GM23338 (cell line): ENCODE measurements at regions not wholly inside any gene's neighbourhood (a gene's known extent, or its start where the extent isn't known, plus 50 kb on each side); places are given as distances from the start of the nearest gene placed in this dataset.
A peak's percentile ranks its signal among the peaks of the same experiment; 100 is the strongest.

ENCODE experiments used
- ATAC-seq: fragments of 200-7000 bp; cut with Tn5 transposase; 3 replicates; pipeline ENCODE4 v1.9.1; 2020
- DNase-seq: peaks from one replicate; pipeline ENCODE4 v3.0.0-alpha.2; 2015; ENCODE audit warnings: low spot score
- H2AFZ ChIP-seq: fragments of 200-600 bp; sonication (generic); 2 replicates; pipeline ENCODE4 v1.8.0; 2016; ENCODE audit warnings: antibody characterized with exemption, mild to moderate bottlenecking, moderate library complexity
- H3F3A ChIP-seq: fragments of 200-600 bp; sonication (generic); replicated peaks from 2 replicates; pipeline ENCODE4 v1.8.0; 2017; ENCODE audit warnings: antibody characterized with exemption, mixed run types, low read depth
- H3K27ac ChIP-seq: fragments of 200-600 bp; sonication (generic); 2 replicates; pipeline ENCODE4 v1.6.1; 2016; ENCODE audit warnings: low read depth
- H3K27me3 ChIP-seq: fragments of 200-600 bp; sonication (generic); 2 replicates; pipeline ENCODE4 v1.8.0; 2016; ENCODE audit warnings: mild to moderate bottlenecking, mixed run types, moderate library complexity; ENCODE audit not compliant: insufficient read depth
- H3K36me3 ChIP-seq: fragments of 200-600 bp; sonication (generic); 2 replicates; pipeline ENCODE4 v1.8.0; 2016; ENCODE audit warnings: mild to moderate bottlenecking; ENCODE audit not compliant: insufficient read depth
- H3K4me1 ChIP-seq: fragments of 200-600 bp; sonication (generic); 2 replicates; pipeline ENCODE4 v1.8.0; 2016; ENCODE audit warnings: mild to moderate bottlenecking, moderate library complexity; ENCODE audit not compliant: insufficient read depth
- H3K4me2 ChIP-seq: fragments of 200-600 bp; sonication (generic); 2 replicates; pipeline ENCODE4 v1.7.1; 2017; ENCODE audit warnings: mixed run types
- H3K4me3 ChIP-seq: fragments of 200-600 bp; sonication (generic); 2 replicates; pipeline ENCODE4 v1.6.1; 2016; ENCODE audit warnings: mixed run types
- H3K79me2 ChIP-seq: fragments of 200-600 bp; sonication (generic); replicated peaks from 2 replicates; pipeline ENCODE4 v1.8.0; 2017; ENCODE audit warnings: mild to moderate bottlenecking; ENCODE audit not compliant: insufficient read depth
- H3K9me2 ChIP-seq: fragments of 200-600 bp; sonication (generic); 2 replicates; pipeline ENCODE4 v1.8.0; 2017; ENCODE audit not compliant: insufficient read depth
- H4K20me1 ChIP-seq: fragments of 200-600 bp; sonication (generic); replicated peaks from 2 replicates; pipeline ENCODE4 v1.8.0; 2017; ENCODE audit warnings: mild to moderate bottlenecking; ENCODE audit not compliant: insufficient read depth
- H3K27ac Mint-ChIP-seq: 2 replicates; pipeline ENCODE4 v1.8.0; 2020; ENCODE audit warnings: inconsistent platforms, mild to moderate bottlenecking, moderate library complexity, mixed read lengths
- H3K27me3 Mint-ChIP-seq: 3 replicates; pipeline ENCODE4 v1.8.0; 2022; ENCODE audit warnings: low read depth, mild to moderate bottlenecking, moderate library complexity, mixed read lengths, inconsistent platforms; ENCODE audit not compliant: insufficient read depth, poor library complexity
- H3K36me3 Mint-ChIP-seq: 3 replicates; pipeline ENCODE4 v1.8.0; 2021; ENCODE audit warnings: low read depth, mild to moderate bottlenecking, inconsistent platforms, moderate library complexity, mixed read lengths
- H3K4me1 Mint-ChIP-seq: 3 replicates; pipeline ENCODE4 v1.8.0; 2020; ENCODE audit warnings: mild to moderate bottlenecking, inconsistent platforms, mixed read lengths
- H3K4me3 Mint-ChIP-seq: 3 replicates; pipeline ENCODE4 v1.8.0; 2021; ENCODE audit warnings: moderate library complexity, mild to moderate bottlenecking, inconsistent platforms, mixed read lengths
- H3K9me3 Mint-ChIP-seq: 3 replicates; pipeline ENCODE4 v1.8.0; 2020; ENCODE audit warnings: moderate library complexity, mild to moderate bottlenecking, inconsistent platforms, mixed read lengths
- CREB1 ChIP-seq: fragments of 250-450 bp; sonication (Bioruptor Pico); IDR thresholded peaks from 2 replicates; pipeline ENCODE4 v1.5.0; 2020; ENCODE audit warnings: low read depth, mild to moderate bottlenecking, moderate library complexity
- CTCF ChIP-seq, 2 experiments: fragments of 200-600 bp in 1 of 2; sonication (generic) in 1 of 2; conservative IDR thresholded peaks; 2 replicates each; pipeline versions ENCODE4 v1.5.1 to v1.6.1; 2016 to 2017; ENCODE audit warnings: antibody characterized with exemption in 2 of 2, low read depth in 2 of 2, mild to moderate bottlenecking in 2 of 2, moderate library complexity in 1 of 2
- ETS1 ChIP-seq: IDR thresholded peaks from 2 replicates; pipeline ENCODE4 v1.6.1; 2016; ENCODE audit warnings: antibody characterized with exemption
- EZH2 ChIP-seq: fragments of 200-600 bp; sonication (generic); IDR thresholded peaks from one replicate; pipeline ENCODE4 v1.8.0; 2017; ENCODE audit warnings: antibody characterized with exemption, mild to moderate bottlenecking, low read depth; ENCODE audit not compliant: unreplicated experiment
- EZH2phosphoT487 ChIP-seq: fragments of 200-600 bp; sonication (generic); IDR thresholded peaks from one replicate; pipeline ENCODE4 v1.8.1; 2018; ENCODE audit warnings: antibody characterized with exemption; ENCODE audit not compliant: unreplicated experiment
- JUNB ChIP-seq: IDR thresholded peaks from one replicate; pipeline ENCODE4 v1.6.1; 2016; ENCODE audit warnings: antibody characterized with exemption; ENCODE audit not compliant: unreplicated experiment
- NANOG ChIP-seq: IDR thresholded peaks from 2 replicates; pipeline ENCODE4 v1.6.1; 2016; ENCODE audit warnings: antibody characterized with exemption, borderline replicate concordance
- POLR2AphosphoS5 ChIP-seq: IDR thresholded peaks from 2 replicates; pipeline ENCODE4 v1.6.1; 2016; ENCODE audit warnings: antibody characterized with exemption, low read depth
- REST ChIP-seq: IDR thresholded peaks from one replicate; pipeline ENCODE4 v1.6.1; 2018; ENCODE audit warnings: antibody characterized with exemption; ENCODE audit not compliant: unreplicated experiment
- STAT1 ChIP-seq: IDR thresholded peaks from one replicate; pipeline ENCODE4 v1.6.1; 2016; ENCODE audit warnings: antibody characterized with exemption; ENCODE audit not compliant: unreplicated experiment
- ZNF114 ChIP-seq: fragments of 250-450 bp; sonication (Bioruptor Pico); IDR thresholded peaks from 2 replicates; pipeline ENCODE4 v1.5.0; 2020; ENCODE audit warnings: mild to moderate bottlenecking, moderate library complexity
- ZNF331 ChIP-seq: fragments of 250-450 bp; sonication (Bioruptor Pico); IDR thresholded peaks from 2 replicates; pipeline ENCODE4 v1.5.0; 2020; ENCODE audit warnings: low read depth, mild to moderate bottlenecking, moderate library complexity
- ZNF462 ChIP-seq: fragments of 250-450 bp; sonication (Bioruptor Pico); IDR thresholded peaks from 2 replicates; pipeline ENCODE4 v1.5.0; 2020; ENCODE audit warnings: mild to moderate bottlenecking, moderate library complexity

- no peaks in the 10 kb centered on the region for H3K36me3 ChIP-seq
- H3K9me2 ChIP-seq: peaks cover 3% of the 10 kb centered on the region; the same call in 1 of the 2 replicates
- peak overlapping the region; percentile 61; the same call in 1 of the 2 replicates for H2AFZ ChIP-seq
- H3F3A ChIP-seq: no peaks in the 10 kb centered on the region
- Mint-ChIP-seq H3K4me1 (no peaks in the 10 kb centered on the region), H3K27me3 (peaks cover 2% of the 10 kb centered on the region), H3K36me3 (no peaks in the 10 kb centered on the region), H3K4me3 (no peak overlapping the region), H3K27ac (no peak overlapping the region), H3K9me3 (no peaks in the 10 kb centered on the region)
- H3K27me3 ChIP-seq: no peaks in the 10 kb centered on the region
- no peaks in the 10 kb centered on the region for H4K20me1 ChIP-seq
- no peak for ATAC-seq
- H3K27ac ChIP-seq: no peak overlapping the region
- H3K4me2 ChIP-seq: no peak overlapping the region
- DNase-seq: no peak
- H3K4me1 ChIP-seq: no peaks in the 10 kb centered on the region
- no peak for TF ChIP-seq CTCF (conservative IDR thresholded peaks at IDR 0.05; ENCODE audit: low read depth in 2 of 2)
- TF ChIP-seq EZH2phosphoT487: no peak
- no peak for TF ChIP-seq POLR2AphosphoS5
- TF ChIP-seq ZNF462 (CRISPR knock-in tag): no peak
- TF ChIP-seq ZNF331 (CRISPR knock-in tag): no peak
- TF ChIP-seq ETS1: no peak
- no peak for TF ChIP-seq EZH2
- no peak for TF ChIP-seq CREB1 (CRISPR knock-in tag)
- no peak for TF ChIP-seq NANOG
- no peak for TF ChIP-seq STAT1
- no peak for TF ChIP-seq REST
- TF ChIP-seq JUNB: no peak
- TF ChIP-seq ZNF114 (CRISPR knock-in tag): no peak
- H3K79me2 ChIP-seq: no peaks in the 10 kb centered on the region
- H3K4me3 ChIP-seq: no peak overlapping the region
Observed at GRCh38 chr2:41886757-41887156, 161.1 kb upstream of the PKDCC start.
